ENCODE measurements at regions not wholly inside any gene's neighbourhood (a gene's known extent, or its start where the extent isn't known, plus 50 kb on each side); places are given as distances from the start of the nearest gene placed in this dataset.

GRCh38 chr20:57883224-57883623 is 173.4 kb upstream of the PMEPA1 start:
- Histone ChIP-seq H3K27ac (ENCODE audit: low read depth, low read length) (no peak overlapping the region), H3K4me2 (ENCODE audit: low read length) (no peak overlapping the region), H3K4me3 (replicated peaks in 1 of 2; ENCODE audit: low read depth in 1 of 2, low read length in 2 of 2) (no peak overlapping the region), H3K9me3 (ENCODE audit: control insufficient read depth in 1 of 2, insufficient read depth in 1 of 2, low read depth in 1 of 2, low read length in 2 of 2) (no peaks in the 10 kb centered on the region), H3K9me2 (ENCODE audit: insufficient read depth) (no peaks in the 10 kb centered on the region), H2AFZ (ENCODE audit: low read depth, low read length, poor library complexity, severe bottlenecking) (no peak overlapping the region), H3K36me3 (ENCODE audit: control insufficient read depth in 1 of 2, insufficient read depth in 2 of 2, low read length in 2 of 2) (no peaks in the 10 kb centered on the region), H3K9ac (ENCODE audit: low read length) (no peak overlapping the region), H3K79me2 (ENCODE audit: insufficient read depth, low read length) (no peaks in the 10 kb centered on the region), H4K20me1 (ENCODE audit: insufficient read depth) (no peaks in the 10 kb centered on the region), H3K27me3 (ENCODE audit: insufficient read depth, low read length) (peaks cover 50% of the 10 kb centered on the region), H3K4me1 (ENCODE audit: control insufficient read depth in 1 of 2, insufficient read depth in 2 of 2, low read length in 2 of 2) (no peaks in the 10 kb centered on the region)
- TF ChIP-seq SP1 (IDR thresholded peaks at IDR 0.05; ENCODE audit: low read depth) (no peak), EGR1 (IDR thresholded peaks at IDR 0.05; ENCODE audit: low read depth) (no peak), ZBTB33 (IDR thresholded peaks at IDR 0.05; ENCODE audit: extremely low read depth, insufficient replicate concordance, low read length) (no peak), RAD21 (IDR thresholded peaks at IDR 0.05; ENCODE audit: low read depth) (no peak), YY1 (IDR thresholded peaks at IDR 0.05; ENCODE audit: extremely low read depth, insufficient replicate concordance, low read depth, low read length) (no peak), JUND (IDR thresholded peaks at IDR 0.05) (no peak), POLR2AphosphoS5 (IDR thresholded peaks at IDR 0.05; ENCODE audit: low read depth, low read length) (no peak), SRF (IDR thresholded peaks at IDR 0.05; ENCODE audit: low read depth) (no peak), FOSL1 (IDR thresholded peaks at IDR 0.05; ENCODE audit: low read depth) (no peak)
- TF ChIP-seq, protein P1, sequence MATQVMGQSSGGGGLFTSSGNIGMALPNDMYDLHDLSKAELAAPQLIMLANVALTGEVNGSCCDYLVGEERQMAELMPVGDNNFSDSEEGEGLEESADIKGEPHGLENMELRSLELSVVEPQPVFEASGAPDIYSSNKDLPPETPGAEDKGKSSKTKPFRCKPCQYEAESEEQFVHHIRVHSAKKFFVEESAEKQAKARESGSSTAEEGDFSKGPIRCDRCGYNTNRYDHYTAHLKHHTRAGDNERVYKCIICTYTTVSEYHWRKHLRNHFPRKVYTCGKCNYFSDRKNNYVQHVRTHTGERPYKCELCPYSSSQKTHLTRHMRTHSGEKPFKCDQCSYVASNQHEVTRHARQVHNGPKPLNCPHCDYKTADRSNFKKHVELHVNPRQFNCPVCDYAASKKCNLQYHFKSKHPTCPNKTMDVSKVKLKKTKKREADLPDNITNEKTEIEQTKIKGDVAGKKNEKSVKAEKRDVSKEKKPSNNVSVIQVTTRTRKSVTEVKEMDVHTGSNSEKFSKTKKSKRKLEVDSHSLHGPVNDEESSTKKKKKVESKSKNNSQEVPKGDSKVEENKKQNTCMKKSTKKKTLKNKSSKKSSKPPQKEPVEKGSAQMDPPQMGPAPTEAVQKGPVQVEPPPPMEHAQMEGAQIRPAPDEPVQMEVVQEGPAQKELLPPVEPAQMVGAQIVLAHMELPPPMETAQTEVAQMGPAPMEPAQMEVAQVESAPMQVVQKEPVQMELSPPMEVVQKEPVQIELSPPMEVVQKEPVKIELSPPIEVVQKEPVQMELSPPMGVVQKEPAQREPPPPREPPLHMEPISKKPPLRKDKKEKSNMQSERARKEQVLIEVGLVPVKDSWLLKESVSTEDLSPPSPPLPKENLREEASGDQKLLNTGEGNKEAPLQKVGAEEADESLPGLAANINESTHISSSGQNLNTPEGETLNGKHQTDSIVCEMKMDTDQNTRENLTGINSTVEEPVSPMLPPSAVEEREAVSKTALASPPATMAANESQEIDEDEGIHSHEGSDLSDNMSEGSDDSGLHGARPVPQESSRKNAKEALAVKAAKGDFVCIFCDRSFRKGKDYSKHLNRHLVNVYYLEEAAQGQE (IDR thresholded peaks at IDR 0.05; ENCODE audit: low read depth), result no peak
- CTCF ChIA-PET, result no interaction called here
- RAD21 ChIA-PET (ENCODE audit: low non-redundant PET in 1 of 2, low total read pairs in 2 of 2, uncharacterized antibody in 2 of 2, unreplicated experiment in 2 of 2), result no interaction called here
- intact Hi-C loops (cut with micrococcal nuclease), result no loop called here
- POLR2A ChIA-PET, result no interaction called here
- ATAC-seq, result no peak
- no TSS peak for BruUV-seq (replicated peaks)
- DNase-seq (ENCODE audit: low read depth, low spot score), result no peak

Measured in HCT116 (cell line).